H1 (cell line): ENCODE measurements at regions not wholly inside any gene's neighbourhood (a gene's known extent, or its start where the extent isn't known, plus 50 kb on each side); places are given as distances from the start of the nearest gene placed in this dataset.

Experiments used
- BACH1 ChIP-seq: IDR thresholded peaks from 2 replicates; pipeline ENCODE4 v1.6.1; 2012; ENCODE audit warnings: low read length, improper control_type of control experiment
- EZH2 ChIP-seq: fragments of 200-600 bp; sonication (generic); IDR thresholded peaks from 2 replicates; pipeline ENCODE4 v1.7.1; 2012; ENCODE audit warnings: low read depth, mild to moderate bottlenecking, moderate library complexity, low read length, inconsistent platforms; ENCODE audit not compliant: severe bottlenecking
- HDAC6 ChIP-seq: IDR thresholded peaks from one replicate; pipeline ENCODE4 v1.7.1; 2012; ENCODE audit warnings: low read depth, mild to moderate bottlenecking, inconsistent platforms, low read length, moderate library complexity
- KDM5A ChIP-seq: fragments of 200-600 bp; IDR thresholded peaks from 2 replicates; pipeline ENCODE4 v1.7.1; 2012; ENCODE audit warnings: mild to moderate bottlenecking, low read length, inconsistent platforms, mixed read lengths
- MAX ChIP-seq: IDR thresholded peaks from 2 replicates; pipeline ENCODE4 v1.6.1; 2012; ENCODE audit warnings: inconsistent platforms
- POLR2A ChIP-seq, 2 experiments: IDR thresholded peaks; 1 replicate in 1 of 2; 2 replicates in 1 of 2; pipeline ENCODE4 v1.6.1; 2011; ENCODE audit warnings: low read depth in 2 of 2, low read length in 2 of 2, mild to moderate bottlenecking in 2 of 2; ENCODE audit errors: control extremely low read depth in 1 of 2

- TF ChIP-seq BACH1 (no peak), MAX (no peak), POLR2A (IDR thresholded peaks at IDR 0.05; ENCODE audit: control extremely low read depth in 1 of 2, low read depth in 2 of 2, low read length in 2 of 2) (no peak), KDM5A (no peak), HDAC6 (no peak), EZH2 (no peak)
Measured at GRCh38 chr2:239731422-239731821, 293.7 kb downstream of the NDUFA10 start.
